Progenitor cell of endocrine pancreas (in vitro differentiated cells): ENCODE measurements at regions not wholly inside any gene's neighbourhood (a gene's known extent, or its start where the extent isn't known, plus 50 kb on each side); places are given as distances from the start of the nearest gene placed in this dataset.

Experiments used
- DNase-seq: peaks from one replicate; pipeline ENCODE4 v3.0.0; 2021; ENCODE audit warnings: low spot score; ENCODE audit not compliant: unreplicated experiment
- H3K27ac Mint-ChIP-seq: 2 replicates; pipeline ENCODE4 v1.8.0; 2021; ENCODE audit warnings: mild to moderate bottlenecking, moderate library complexity, mixed read lengths
- H3K27me3 Mint-ChIP-seq: 2 replicates; pipeline ENCODE4 v1.8.0; 2021; ENCODE audit warnings: mixed read lengths
- H3K36me3 Mint-ChIP-seq: 2 replicates; pipeline ENCODE4 v1.8.0; 2022; ENCODE audit warnings: mixed read lengths; ENCODE audit not compliant: insufficient read depth
- H3K4me1 Mint-ChIP-seq: 2 replicates; pipeline ENCODE4 v1.8.0; 2021; ENCODE audit warnings: low read depth, mixed read lengths
- H3K4me3 Mint-ChIP-seq: 2 replicates; pipeline ENCODE4 v1.8.0; 2021; ENCODE audit warnings: low read depth, mild to moderate bottlenecking, moderate library complexity, mixed read lengths
- H3K9me3 Mint-ChIP-seq: 2 replicates; pipeline ENCODE4 v1.8.0; 2021; ENCODE audit warnings: low read depth, mixed read lengths
- TF ChIP-seq, protein P1 (sequence below): fragments of 200-600 bp; sonication (generic); IDR thresholded peaks from one replicate; pipeline ENCODE4 v1.5.0; 2021; ENCODE audit warnings: antibody characterized with exemption, mild to moderate bottlenecking; ENCODE audit not compliant: unreplicated experiment

DNA sequence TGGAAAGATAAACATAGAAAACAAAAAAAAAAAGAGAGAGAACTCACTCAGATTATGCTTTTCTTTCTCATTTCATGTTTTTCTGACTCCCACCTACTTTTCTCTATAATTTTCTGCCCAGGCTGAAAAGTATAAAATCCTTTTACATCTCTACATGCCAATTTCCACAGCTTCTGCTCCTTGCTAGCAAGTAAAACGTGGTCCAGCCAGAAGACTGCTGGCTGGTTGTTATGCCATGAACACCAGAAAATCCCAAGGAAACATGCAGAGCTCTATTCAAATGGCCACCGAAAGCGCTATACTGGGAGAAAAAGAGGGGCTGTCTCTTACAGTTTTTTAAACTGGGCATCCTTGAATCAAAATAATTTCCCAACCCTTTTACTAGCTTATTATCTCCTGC is 512.8 kb upstream of the ID4 start:
- H3K36me3 Mint-ChIP-seq = no peaks in the 10 kb centered on the region

GRCh38 chr6:19325335-19325789 is 511.8 kb upstream of the ID4 start:
- no peak for DNase-seq
- H3K4me3 Mint-ChIP-seq = no peak overlapping the region
- H3K27ac Mint-ChIP-seq = no peak overlapping the region
- TF ChIP-seq, protein P1, sequence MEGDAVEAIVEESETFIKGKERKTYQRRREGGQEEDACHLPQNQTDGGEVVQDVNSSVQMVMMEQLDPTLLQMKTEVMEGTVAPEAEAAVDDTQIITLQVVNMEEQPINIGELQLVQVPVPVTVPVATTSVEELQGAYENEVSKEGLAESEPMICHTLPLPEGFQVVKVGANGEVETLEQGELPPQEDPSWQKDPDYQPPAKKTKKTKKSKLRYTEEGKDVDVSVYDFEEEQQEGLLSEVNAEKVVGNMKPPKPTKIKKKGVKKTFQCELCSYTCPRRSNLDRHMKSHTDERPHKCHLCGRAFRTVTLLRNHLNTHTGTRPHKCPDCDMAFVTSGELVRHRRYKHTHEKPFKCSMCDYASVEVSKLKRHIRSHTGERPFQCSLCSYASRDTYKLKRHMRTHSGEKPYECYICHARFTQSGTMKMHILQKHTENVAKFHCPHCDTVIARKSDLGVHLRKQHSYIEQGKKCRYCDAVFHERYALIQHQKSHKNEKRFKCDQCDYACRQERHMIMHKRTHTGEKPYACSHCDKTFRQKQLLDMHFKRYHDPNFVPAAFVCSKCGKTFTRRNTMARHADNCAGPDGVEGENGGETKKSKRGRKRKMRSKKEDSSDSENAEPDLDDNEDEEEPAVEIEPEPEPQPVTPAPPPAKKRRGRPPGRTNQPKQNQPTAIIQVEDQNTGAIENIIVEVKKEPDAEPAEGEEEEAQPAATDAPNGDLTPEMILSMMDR = no peak
- no peaks in the 10 kb centered on the region for H3K27me3 Mint-ChIP-seq
- no peaks in the 10 kb centered on the region for H3K4me1 Mint-ChIP-seq
- no peaks in the 10 kb centered on the region for H3K9me3 Mint-ChIP-seq
- no peaks in the 10 kb centered on the region for H3K36me3 Mint-ChIP-seq

More for the DNA sequence above, 512.8 kb upstream of the ID4 start:
- no peaks in the 10 kb centered on the region for H3K27me3 Mint-ChIP-seq
- H3K9me3 Mint-ChIP-seq = no peaks in the 10 kb centered on the region
- no peak for DNase-seq
- H3K4me3 Mint-ChIP-seq = no peak overlapping the region
- H3K4me1 Mint-ChIP-seq = no peaks in the 10 kb centered on the region
- TF ChIP-seq, protein P1 = no peak
- H3K27ac Mint-ChIP-seq = no peak overlapping the region

- no peaks in the 10 kb centered on the region for H3K36me3 Mint-ChIP-seq
- no peaks in the 10 kb centered on the region for H3K27me3 Mint-ChIP-seq
- DNase-seq = no peak
- no peaks in the 10 kb centered on the region for H3K4me1 Mint-ChIP-seq
- TF ChIP-seq, protein P1 = no peak
- H3K27ac Mint-ChIP-seq = no peak overlapping the region
- no peaks in the 10 kb centered on the region for H3K9me3 Mint-ChIP-seq
- H3K4me3 Mint-ChIP-seq = no peak overlapping the region
Observed at GRCh38 chr6:19327241-19327640, 509.9 kb upstream of the ID4 start.

DNA sequence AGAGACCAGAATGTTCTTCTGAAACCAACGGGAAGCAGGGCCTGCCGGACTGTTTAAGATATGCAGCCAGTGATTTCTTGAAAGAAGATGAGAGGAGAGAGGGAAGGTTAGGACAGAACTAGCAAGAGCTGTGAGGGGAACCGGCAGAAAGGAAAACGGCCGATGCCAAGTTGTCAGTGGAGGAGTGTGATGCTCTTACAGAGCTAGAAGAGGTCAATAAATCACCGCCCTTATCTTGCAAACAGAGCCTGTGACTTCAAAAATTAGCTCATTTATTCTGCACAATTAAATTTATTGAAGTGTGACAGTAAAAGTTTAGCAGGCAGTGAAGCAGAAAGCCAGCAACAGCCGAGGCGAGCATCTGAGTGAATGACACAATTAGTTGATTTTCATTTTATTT is 509.5 kb upstream of the ID4 start:
- no peak for DNase-seq
- Mint-ChIP-seq H3K4me3 (no peak overlapping the region), H3K27me3 (no peaks in the 10 kb centered on the region), H3K4me1 (no peaks in the 10 kb centered on the region), H3K27ac (no peak overlapping the region), H3K9me3 (no peaks in the 10 kb centered on the region), H3K36me3 (no peaks in the 10 kb centered on the region)
- TF ChIP-seq, protein P1 = no peak

DNA sequence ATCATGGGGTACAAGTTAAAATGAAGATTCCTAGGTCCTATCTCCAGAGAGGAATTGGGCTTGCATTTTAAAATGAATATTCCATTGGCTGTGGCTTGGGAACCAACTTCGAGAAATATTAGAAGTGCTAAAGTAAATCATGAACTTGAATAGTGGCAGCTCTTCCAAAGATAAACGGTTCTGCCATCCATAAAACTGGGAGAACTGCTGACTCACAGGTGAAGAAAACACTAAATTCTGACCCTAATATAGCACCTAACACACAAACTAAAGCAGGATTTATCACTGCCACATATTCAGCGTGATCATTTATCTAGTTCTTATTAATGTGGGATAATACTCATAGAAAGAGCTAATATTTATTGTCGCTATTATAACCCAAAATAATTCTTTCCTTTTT is 508.1 kb upstream of the ID4 start:
- peaks cover 2% of the 10 kb centered on the region for H3K4me1 Mint-ChIP-seq
- TF ChIP-seq, protein P1 = no peak
- H3K9me3 Mint-ChIP-seq = peaks cover 4% of the 10 kb centered on the region
- H3K4me3 Mint-ChIP-seq = no peak overlapping the region
- no peak for DNase-seq
- no peak overlapping the region for H3K27ac Mint-ChIP-seq
- no peaks in the 10 kb centered on the region for H3K27me3 Mint-ChIP-seq
- no peaks in the 10 kb centered on the region for H3K36me3 Mint-ChIP-seq
